NOMO-1 treated with DMSO at 0.1 percent for 48 hours (cell line): ENCODE measurements at regions not wholly inside any gene's neighbourhood (a gene's known extent, or its start where the extent isn't known, plus 50 kb on each side); places are given as distances from the start of the nearest gene placed in this dataset.
A peak's percentile ranks its signal among the peaks of the same experiment; 100 is the strongest.
"Not testable (repeated sequence)": the region's sequence is repeated elsewhere in the genome, so short reads cannot be mapped to it uniquely, and the experiment has no call there.

ENCODE experiments used
- DNase-seq: peaks from one replicate; lab custom pipeline; 2025; ENCODE audit not compliant: unreplicated experiment; lab: John Stamatoyannopoulos, UW

DNA sequence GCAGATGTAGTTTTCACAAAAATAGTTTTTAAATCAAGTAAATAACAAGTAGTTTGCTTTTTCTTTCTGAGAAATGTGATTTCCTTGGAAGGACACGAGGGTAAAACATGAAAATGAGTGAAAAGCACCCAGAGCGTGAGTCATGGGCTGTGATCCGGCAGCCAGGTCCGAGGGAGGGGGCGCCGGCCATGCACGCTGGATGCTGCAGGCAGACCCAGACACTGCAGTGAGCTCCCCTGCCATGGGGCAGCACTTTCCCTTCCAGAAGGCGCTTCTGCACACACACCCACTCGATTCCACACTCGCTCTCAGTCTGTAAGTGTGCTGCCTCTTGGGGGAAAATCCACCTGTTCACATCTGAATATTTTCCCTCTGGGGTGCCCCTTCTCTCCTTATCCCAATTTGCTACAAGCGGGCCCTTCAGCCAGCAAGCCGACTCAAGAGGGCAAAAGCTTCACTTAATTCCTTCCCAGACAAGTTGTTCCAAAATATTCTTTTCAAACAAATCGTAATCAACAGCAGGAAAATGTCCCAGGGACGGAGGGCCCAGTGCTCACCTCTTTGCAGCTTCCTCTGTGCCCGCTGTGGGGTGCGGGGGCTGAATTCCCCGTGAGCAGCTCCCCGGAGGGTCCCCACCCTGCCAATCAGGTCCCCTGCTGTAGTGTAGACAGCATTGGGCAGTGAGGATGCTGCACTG is 87.0 kb upstream of the ID2 start:
- DNase-seq: no peak

DNA sequence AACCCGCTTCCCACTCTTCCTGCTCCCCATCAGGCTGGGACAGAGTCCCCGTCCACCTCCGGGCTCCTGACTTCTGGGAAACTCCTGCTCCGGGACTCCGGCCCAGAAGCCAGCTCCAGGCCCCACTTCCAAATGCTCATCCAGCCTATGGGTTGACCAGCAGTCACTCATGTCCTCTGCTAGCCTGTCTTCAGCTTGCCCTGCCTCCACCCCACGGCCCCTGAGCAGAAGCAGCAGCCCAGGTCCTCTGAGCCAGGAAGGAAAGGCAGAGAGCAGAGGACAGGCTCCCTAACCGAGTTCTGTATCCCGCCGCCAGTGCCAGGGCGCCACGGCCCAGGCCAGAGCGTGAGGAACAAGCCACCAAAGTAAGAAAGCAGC is 86.4 kb upstream of the ID2 start:
- DNase-seq: no peak

DNA sequence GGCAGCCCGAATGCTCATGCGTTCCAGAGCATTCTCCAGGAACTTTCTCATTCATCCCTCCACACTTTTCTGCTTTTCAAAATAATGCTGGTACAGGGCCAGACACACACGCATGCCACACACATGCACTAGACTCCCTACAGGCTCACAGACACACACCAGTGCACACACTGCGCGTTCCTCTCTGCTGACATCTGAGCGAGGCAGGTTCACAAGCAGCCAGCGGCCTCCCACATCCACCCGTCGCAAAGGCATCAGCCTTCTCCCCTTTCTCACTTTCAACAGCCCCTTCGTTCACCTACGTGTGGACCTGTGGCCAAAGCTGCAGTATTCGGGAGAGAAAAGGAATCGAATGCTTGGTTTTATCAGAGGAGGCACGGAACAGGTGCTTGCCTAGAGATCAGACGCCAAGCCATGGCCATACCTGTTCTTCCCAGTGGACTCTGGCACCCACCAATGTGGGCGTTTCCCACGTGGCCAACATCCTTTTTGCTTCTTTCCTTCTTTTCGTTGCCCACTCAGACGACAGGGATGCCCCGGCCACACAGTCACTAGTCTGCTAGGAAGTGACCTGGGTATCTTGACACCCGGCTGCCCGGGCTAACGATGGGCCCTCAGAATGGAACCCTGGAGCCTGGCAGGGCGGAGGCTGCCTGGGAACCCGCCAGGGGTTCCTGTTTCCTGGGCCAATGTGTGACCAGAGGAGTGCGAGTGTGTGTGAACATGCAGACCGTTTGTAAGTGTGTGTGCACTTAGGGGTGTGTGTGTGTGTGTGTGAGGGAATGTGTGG is 85.8 kb upstream of the ID2 start:
- DNase-seq: no peak

DNA sequence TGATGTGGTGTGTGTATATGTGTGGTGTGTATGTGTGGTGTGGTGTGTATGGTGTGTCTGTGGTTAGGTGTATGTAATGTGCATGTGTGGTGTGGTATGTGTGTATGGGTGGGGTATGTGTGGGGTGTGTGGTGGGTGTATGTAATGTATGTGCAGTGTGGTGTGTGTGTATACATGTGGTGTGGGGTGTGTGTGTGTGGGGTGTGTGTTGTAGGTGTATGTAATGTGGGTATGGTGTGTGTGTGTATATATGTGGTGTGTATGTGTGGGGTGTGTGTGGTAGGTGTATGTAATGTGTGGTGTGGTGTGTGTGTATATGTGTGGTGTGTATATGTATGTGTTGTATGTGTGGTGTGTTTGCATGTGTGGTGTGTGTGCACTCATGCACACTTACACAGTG is 84.8 kb upstream of the ID2 start:
- DNase-seq: no peak

DNA sequence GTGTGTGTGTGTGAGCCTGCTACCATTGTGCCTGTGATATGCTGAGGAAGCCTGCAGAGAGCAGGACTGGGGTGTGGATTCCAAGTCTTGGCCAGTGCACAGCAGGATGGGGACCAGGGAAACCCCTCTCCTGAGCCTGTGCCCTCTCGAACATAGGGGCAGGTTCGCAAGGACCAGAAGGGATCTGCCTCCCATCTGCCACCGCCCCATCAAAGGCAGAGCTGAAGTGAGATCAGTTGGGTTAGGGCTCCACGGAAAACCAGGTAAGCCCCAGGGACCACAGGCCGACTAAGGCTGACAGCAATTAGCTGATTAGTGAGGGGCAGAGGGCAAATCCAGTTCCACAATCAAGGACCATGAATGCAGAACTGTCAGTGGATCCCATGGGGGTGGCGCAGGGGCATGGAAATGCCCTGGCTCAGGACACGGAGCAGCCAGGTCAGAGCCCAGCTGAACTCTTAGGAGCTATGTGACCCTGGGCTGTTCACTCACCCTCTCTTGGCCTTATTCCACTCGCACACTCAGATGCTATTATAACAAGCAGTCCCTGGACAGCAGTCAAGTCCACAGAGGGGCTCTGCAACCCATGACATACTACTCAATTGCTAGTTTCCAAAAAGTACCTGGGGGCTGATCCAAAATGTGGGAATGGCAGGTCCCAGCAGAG is 84.2 kb upstream of the ID2 start:
- no peak for DNase-seq

DNA sequence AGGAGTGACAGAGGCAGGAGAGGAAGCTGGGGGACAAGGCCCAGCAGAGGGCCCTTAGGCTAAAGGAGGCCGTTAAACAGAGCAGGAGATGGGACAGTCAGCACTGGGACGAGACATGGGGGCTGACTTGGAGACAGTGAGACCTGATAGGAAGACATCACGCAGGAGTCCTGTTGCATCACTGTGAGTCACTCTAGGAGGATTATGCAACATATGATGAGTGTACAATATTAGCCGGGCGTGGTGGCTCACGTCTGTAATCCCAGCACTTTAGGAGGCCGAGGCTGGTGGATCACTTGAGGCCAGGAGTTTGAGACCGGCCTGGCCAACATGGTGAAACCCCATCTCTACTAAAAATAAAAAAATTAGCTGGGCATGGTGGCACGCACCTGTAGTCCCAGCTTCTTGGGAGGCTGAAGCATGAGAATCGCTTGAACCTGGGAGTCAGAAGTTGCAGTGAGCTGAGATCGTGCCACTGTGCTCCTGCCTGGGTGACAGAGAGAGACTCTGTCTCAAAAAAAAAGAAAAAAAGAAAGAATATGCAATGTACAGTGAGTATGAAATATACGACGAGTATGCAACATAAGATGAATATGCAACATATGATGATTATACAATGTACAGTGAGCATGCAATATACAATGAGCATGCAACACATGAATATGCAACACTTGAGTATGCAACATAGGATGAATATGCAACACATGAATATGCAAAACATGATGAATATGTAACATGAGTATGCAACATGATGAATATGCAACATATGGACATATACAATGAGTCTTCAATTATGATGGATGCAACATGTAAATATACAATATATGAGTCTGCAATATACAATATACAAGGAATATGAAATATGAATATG is 83.3 kb upstream of the ID2 start:
- DNase-seq: peak; percentile 96

DNA sequence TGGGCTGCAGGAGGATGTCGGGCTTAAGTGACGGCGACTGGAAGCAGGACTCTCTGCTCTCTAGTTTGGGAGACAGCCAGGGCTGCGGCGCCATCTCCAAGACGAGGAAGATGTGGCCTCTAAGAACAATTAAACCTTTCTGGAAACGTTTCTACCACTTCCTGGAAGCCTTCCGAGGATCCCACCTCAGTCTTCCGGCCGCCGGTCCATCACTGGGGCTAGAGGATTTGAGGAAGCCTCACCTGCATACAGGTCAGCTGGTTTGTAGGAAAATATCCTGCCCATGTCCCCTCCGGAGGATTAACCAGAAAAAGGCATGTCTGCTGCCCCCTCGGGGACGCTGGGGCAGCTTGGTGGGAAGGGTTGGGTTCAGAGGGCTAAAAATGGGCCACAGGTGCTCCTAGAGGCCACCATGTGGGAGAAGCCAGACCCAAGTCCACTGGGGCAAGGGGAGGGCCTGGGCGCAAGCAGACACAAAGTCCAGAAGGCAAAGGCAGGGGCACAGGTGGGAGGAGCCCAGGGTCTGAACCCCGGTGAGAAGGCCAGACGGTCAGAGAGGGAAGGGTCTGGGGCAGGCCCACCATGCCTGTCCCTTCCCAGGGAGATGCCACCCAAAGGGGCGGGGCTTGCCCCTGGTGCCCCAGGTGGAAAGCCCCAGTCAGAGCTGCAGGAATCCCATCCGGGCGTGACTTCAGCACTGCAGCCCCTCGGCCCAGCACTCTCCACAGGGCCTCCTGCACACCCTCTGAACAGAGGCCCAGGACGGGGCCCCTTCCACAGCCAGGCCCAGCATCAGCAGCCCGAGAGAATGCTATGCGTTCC is 82.2 kb upstream of the ID2 start:
- no peak for DNase-seq

DNA sequence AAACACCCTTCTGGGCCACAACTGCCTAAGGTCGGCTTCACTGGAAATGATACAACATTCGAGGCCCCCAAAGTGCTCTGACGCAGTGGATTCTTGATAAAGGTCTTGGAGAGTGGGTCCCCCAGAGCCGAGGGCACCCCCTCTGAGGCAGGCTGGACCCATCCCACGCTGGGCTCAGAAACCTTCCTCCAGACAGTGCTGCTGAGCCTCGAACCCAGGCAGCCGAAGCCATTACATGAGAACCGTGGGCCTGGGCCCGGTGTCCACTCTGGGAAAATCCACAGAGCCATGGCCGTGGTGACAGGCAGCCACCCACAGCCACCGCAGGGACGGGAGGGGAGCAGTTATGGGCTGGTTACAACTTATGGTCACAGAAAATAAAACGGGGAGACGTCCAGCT is 81.4 kb upstream of the ID2 start:
- no peak for DNase-seq

DNA sequence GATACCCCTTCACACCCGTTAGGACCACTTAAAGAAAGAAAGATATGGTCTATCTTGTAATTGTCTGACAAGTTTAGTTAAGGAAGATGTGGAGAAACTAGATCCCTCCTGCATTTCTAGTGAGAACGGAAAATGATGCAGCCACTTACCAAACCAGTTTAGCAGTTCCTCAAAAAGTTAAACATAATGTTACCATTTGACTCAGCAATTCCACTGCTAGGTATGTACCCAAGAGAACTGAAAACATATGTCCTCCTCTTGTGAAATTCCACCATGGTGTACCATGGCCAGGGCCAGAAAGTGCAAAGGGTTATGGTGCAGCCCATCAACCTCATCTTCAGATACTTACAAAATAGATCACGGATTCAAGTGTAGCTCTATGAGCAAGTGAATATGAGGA is 79.0 kb upstream of the ID2 start:
- DNase-seq: peak; percentile 87

DNA sequence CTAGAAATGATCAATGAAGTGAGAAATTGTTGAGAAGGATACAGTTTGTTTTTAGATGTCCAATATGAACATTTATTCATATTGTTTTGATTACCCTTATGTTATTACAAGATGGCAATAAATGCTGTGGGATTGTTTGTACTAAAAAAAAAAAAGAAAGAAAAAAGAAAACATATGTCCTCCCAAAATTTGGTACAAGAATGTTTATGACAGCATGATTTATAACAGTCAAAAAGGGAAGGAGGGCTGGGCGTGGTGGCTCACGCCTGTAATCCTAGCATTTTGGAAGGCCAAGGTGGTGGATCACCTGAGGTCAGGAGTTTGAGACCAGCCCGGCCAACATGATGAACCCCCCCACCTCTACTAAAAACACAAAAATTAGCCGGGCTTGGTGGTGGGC is 78.5 kb upstream of the ID2 start:
- not testable (repeated sequence) for DNase-seq

DNA sequence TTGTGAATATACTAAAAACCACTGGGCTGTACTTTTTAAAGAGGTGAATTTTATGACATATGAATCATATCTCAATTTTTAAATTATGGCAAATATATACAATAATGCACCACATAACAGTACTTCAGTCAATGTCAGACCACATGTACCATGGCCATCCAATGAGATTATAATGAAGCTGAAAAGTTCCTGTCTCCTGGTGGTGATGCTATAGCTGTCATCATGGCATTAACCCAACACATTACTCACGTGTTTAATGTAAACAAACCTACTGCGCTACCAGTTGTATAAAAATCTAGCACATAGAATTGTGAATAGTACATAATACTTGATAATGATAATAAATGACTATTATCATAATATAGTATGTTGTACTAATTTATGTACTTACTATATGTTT is 77.6 kb upstream of the ID2 start:
- no peak for DNase-seq

DNA sequence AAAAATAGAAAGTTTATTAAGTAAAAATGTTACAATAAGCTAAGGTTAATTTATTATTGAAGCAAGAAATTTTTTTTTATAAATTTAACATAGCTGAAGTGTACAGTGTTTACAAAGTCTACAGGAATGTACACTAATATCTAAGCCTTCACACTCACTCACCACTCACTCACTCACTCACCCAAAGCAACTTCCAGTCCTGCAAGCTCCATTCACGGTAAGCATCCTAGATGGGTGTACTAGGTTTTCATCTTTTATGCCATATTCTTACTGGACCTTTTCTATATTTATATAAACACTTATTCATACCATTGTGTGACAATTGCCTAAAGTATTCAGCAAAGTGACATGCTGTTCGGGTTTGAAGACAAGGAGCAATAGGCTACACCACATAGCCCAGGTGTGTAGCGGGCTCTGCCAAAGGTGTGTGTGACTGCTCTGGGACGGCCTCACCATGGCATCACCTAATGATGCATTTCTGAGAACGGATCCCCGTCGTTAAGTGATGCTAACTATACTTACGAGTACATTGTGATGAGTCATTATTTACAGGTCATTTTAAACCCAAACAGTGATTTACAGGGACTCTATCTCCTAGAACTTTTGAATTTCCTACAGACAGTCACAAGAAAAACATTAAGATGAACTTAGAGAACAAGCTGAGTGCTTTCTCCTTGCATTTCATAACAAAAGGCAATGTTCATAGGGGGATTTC is 76.3 kb upstream of the ID2 start:
- no peak for DNase-seq

DNA sequence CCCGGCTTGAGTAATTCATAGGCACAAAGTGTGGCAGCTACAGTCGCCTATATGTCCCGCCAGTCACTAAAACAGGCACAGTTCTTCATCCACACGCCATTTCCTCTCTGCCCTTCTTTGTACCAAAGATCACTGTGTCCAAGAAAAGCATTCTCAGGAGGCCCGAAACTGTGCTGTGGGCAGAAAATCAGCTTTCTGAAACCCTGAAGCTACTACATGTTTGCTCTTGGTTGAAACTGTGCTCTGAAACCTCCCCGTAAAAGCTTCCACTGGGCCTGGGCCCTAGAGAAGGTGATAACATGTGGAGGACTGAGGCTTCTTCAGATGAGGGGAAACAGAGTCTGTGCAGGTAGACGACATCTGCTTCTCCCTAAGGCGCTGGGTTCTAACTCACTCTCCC is 75.6 kb upstream of the ID2 start:
- no peak for DNase-seq

DNA sequence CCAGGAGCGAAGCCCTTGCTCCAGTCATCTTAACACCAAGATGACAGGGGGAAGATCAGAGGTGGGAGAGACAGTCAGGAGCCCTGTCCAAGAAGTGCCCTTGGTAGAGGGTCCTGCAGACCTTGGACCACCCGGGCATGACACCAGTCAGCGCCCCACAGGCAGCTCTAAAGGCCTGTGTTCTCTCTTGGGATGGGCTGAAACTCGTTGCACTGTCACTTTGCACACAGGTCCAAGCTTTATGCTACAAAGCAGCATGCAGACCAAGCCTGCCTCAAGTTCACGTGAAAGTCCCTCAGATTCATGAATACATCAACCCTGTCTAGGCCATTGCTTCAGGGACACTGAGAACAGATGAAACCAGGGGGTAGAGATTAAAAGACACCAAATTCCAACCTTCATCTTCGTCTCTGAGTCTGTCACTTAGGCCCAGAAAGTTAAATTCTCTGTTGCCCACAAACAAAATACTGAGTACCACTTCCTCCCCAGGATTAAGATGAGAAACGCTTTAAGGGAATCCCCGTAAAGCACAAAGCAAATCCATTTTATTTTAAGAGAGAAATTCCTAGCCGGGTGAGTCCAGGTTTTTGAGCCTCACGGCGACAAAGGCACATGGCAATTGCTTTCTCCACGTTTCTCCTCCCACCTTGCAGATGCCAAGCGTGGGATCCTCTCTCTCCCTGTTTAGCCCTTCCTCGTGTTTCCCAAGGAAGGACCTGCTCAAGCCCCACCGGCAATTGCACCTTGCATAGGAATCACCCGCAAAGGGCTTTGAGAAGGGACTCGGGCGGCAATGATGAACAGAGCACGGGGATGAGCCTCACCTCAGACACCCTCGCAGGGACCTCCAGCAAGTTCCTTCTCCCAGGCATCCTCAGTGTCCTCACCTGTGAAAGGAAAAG is 75.0 kb upstream of the ID2 start:
- DNase-seq: no peak

DNA sequence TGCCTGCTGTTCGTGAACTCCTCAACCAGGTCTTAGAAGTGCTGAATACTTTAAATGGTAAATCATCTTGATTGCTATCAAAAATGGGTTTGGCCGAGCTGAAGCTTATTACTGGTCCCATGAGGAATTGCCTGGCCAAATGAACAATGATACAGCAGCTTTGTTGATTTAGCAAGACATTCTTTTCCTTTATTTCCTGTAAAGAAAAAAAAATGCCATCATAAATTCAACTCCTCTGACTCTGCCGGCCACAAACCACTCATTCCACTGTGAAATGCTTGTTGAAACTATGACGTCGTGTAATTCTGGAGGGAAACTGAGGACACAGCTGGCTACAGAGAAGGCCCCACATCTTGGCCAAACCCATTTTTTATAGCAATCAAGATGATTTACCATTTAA is 74.2 kb upstream of the ID2 start:
- no peak for DNase-seq

DNA sequence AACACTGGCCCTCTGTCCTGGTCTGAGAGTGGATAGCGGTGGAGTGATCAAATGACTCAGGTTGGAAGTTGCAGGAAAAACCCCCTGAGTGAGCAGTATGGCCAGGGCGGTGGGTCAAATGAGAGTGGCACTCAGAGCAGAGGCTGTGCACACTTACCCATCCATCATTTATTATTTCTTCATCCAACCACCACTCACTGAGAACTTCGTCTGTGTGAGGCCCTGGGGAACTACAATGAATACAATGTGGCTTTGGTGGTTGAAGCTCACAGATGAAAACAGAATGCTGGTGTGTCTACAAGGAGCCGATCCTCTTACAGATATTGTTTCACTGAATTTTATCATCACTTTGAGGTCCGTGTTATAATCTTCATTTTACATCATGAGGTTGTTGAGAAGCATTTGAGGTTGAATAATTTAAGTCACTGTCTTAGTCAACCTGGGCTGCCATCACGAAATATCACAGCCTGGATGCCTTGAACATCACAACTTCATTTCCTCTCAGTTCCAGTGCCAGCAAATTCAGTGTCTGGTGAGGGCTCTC is 73.4 kb upstream of the ID2 start:
- peak; percentile 29 for DNase-seq

DNA sequence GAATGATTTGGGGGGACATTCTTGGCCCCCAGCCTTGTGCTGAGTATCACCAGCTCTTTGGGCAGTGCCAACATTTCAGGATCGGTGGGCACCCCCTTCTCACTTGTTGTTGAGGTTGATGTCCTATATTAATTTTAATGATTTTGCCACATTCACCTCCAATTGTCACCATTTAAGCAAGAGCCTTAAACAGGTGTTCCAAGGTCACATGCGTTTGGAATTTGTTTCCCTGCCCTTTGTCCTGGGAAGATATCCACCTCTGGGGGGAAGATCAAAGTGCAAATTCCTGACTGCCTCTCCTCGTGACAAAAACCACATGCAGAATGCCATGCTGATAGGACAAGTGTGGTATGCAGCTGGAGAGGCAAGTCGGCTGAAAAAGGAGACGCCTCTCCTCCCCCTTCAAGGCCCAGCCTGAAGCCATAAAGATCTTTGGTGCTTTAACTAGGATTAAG is 72.5 kb upstream of the ID2 start:
- DNase-seq: no peak

DNA sequence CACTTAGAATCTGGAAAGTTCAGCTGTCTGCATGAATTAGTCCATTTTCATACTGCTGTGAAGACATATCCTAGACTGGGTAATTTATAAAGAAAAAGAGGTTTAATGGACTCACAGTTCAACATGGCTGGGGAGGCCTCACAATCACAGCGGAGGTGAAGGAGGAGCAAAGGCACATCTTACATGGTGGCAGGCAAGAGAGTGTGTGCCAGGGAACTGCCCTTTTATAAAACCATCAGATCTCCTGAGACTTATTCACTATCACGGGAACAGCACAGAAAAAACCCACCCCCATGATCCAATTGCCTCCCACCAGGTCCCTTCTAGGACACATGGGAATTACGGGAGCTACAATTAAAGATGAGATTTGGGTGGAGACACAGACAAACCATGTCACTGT is 71.1 kb upstream of the ID2 start:
- DNase-seq: not testable (repeated sequence)
